Nephron progenitor cell (in vitro differentiated cells): ENCODE measurements at regions not wholly inside any gene's neighbourhood (a gene's known extent, or its start where the extent isn't known, plus 50 kb on each side); places are given as distances from the start of the nearest gene placed in this dataset.

ENCODE experiments used
- DNase-seq: peaks from one replicate; pipeline ENCODE4 v3.0.0; 2021
- H3K27ac Mint-ChIP-seq: 2 replicates; pipeline ENCODE4 v1.8.0; 2021; ENCODE audit warnings: mild to moderate bottlenecking, moderate library complexity, mixed read lengths
- H3K27me3 Mint-ChIP-seq: 2 replicates; pipeline ENCODE4 v1.8.0; 2021; ENCODE audit warnings: mild to moderate bottlenecking, low read depth, mixed read lengths; ENCODE audit not compliant: poor library complexity
- H3K36me3 Mint-ChIP-seq: 2 replicates; pipeline ENCODE4 v1.8.0; 2021; ENCODE audit warnings: low read depth, mixed read lengths
- H3K4me1 Mint-ChIP-seq: 2 replicates; pipeline ENCODE4 v1.8.0; 2021; ENCODE audit warnings: mixed read lengths
- H3K4me3 Mint-ChIP-seq: 2 replicates; pipeline ENCODE4 v1.8.0; 2021; ENCODE audit warnings: mild to moderate bottlenecking, moderate library complexity, mixed read lengths
- H3K9me3 Mint-ChIP-seq: 2 replicates; pipeline ENCODE4 v1.8.0; 2021; ENCODE audit warnings: mild to moderate bottlenecking, moderate library complexity, mixed read lengths
- TF ChIP-seq, protein P1 (sequence below): fragments of 200-600 bp; sonication (generic); IDR thresholded peaks from 2 replicates; pipeline ENCODE4 v1.5.0; 2021; ENCODE audit warnings: antibody characterized with exemption

DNA sequence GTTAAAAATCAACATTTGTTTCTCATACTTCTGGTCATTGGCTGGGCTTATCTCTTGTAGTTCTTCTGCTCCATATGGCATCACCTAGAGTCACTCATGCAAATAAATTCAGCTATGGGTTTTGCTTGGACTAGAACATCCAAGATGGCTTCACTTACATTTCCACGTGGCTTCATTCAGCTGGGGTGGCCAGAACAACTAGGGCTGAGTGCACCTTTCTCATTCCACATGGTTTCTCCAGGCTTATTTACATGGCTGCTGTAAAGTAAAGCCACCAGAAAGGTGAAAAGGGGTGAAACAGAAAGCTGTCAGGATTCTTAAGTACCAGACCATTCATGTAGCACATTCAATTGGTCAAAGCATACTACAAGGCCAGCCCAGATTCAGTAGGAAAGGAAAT lies 151.1 kb upstream of the BMP2 start:
- TF ChIP-seq, protein P1, sequence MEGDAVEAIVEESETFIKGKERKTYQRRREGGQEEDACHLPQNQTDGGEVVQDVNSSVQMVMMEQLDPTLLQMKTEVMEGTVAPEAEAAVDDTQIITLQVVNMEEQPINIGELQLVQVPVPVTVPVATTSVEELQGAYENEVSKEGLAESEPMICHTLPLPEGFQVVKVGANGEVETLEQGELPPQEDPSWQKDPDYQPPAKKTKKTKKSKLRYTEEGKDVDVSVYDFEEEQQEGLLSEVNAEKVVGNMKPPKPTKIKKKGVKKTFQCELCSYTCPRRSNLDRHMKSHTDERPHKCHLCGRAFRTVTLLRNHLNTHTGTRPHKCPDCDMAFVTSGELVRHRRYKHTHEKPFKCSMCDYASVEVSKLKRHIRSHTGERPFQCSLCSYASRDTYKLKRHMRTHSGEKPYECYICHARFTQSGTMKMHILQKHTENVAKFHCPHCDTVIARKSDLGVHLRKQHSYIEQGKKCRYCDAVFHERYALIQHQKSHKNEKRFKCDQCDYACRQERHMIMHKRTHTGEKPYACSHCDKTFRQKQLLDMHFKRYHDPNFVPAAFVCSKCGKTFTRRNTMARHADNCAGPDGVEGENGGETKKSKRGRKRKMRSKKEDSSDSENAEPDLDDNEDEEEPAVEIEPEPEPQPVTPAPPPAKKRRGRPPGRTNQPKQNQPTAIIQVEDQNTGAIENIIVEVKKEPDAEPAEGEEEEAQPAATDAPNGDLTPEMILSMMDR, result no peak
- Mint-ChIP-seq H3K4me3 (no peak overlapping the region), H3K9me3 (peaks cover 5% of the 10 kb centered on the region), H3K4me1 (no peaks in the 10 kb centered on the region), H3K27ac (no peak overlapping the region), H3K36me3 (no peaks in the 10 kb centered on the region), H3K27me3 (no peaks in the 10 kb centered on the region)
- DNase-seq, result no peak

DNA sequence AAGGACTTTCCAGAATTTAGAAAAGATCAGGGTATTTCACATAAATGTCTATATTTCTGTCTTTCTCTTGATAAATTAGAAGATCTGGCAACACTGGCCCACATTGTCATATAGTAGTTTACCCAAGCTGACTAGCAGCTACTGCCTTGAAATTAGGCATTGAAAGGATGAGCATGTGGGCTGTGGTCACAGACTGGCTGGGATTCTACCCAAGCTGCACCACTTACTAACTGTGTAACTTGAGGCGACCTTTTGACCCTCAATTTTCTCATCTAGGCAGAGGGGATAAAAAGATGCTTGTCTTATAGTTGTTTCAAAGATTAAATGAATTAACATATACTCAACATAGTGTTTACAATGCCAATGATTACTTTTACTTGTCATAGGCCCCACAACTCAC lies 152.7 kb upstream of the BMP2 start:
- no peak for DNase-seq
- H3K4me1 Mint-ChIP-seq, result no peaks in the 10 kb centered on the region
- H3K27ac Mint-ChIP-seq, result no peak overlapping the region
- H3K36me3 Mint-ChIP-seq, result no peaks in the 10 kb centered on the region
- H3K9me3 Mint-ChIP-seq, result peaks cover 5% of the 10 kb centered on the region
- H3K27me3 Mint-ChIP-seq, result no peaks in the 10 kb centered on the region
- no peak overlapping the region for H3K4me3 Mint-ChIP-seq
- TF ChIP-seq, protein P1, result no peak

DNA sequence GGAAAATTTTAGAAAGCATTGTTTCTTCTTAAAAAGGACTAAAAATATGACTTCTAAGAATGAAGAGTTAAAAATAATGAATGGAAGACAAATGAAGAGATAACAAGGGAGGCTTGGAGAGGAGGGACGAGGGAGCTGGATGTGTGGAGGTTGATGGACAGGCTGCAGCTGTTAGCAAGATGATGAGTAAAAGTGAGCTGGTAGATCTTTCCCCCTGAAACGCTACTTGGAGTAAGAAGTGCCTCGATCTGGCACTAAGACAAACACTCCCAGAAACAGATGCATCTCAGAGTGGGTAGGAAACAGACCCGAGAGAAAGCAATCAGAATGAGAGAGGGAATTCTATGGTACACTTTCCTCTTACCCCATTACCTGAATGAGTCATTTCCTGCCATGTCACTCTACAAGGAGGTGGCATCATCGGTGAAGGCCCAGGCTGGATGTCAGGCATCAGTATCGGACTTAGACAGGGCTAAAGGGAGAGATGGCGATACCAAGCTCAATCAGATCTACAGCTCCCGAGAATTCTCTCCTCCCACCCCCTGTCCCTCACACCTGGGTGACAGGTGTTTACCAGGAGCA lies 154.1 kb upstream of the BMP2 start:
- Mint-ChIP-seq H3K36me3 (no peaks in the 10 kb centered on the region), H3K27me3 (no peaks in the 10 kb centered on the region), H3K4me1 (peaks cover 5% of the 10 kb centered on the region), H3K9me3 (peaks cover 5% of the 10 kb centered on the region), H3K27ac (no peak overlapping the region), H3K4me3 (no peak overlapping the region)
- TF ChIP-seq, protein P1, result no peak
- DNase-seq, result no peak

DNA sequence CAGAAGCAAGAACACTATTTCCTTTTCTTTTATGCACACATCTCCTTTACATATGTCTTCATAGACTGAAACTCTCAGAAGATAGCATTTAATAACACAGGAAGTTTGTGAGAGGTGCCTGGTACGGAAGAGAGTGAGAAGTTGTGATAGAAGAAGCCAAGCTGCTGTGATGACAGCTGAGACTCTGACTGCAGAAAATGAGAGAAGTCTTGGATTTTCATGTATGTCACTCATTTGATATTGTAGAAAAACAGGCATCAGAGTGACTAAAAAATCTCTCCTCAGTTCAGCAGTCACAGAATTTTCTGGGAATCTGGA lies 154.9 kb upstream of the BMP2 start:
- no peak overlapping the region for H3K27ac Mint-ChIP-seq
- H3K4me1 Mint-ChIP-seq, result peaks cover 5% of the 10 kb centered on the region

DNA sequence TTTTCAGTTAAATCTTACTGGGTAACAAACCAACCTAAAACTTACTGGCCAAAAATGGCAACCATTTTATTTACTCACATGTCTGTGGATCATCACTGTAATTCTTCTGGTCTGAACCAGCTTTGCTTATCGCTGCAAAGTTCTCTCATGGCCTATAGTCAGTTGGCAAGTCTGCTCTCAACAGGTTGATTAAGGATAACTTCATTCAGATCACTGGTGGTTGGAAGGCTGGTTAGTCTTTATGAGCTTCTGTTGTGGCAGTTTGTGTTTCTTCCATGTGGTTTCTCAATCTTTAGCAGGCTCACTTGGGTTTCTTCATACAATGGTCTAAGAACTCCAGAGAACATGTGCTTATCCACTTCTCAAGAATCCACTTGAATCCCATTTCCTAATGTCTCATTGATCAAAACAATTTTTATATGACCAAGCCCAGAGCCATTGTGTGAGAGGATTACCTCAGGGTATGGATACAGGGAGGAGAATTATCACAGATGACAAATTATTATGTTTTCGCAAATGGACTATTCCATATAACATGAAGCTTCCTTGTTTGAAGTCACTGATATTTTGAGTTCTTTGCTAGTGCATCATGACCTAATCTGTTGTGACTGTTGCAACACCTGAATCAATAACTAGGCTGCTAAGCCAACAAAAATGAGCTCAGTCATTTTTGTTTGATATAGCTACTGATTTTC lies 155.4 kb upstream of the BMP2 start:
- Mint-ChIP-seq H3K4me3 (no peak overlapping the region), H3K27me3 (no peaks in the 10 kb centered on the region), H3K36me3 (no peaks in the 10 kb centered on the region), H3K4me1 (peaks cover 5% of the 10 kb centered on the region), H3K9me3 (peaks cover 5% of the 10 kb centered on the region), H3K27ac (peak overlapping the region; percentile 18)
- TF ChIP-seq, protein P1, result no peak
- no peak for DNase-seq

More for the DNA sequence above, 154.9 kb upstream of the BMP2 start:
- Mint-ChIP-seq H3K36me3 (no peaks in the 10 kb centered on the region), H3K27me3 (no peaks in the 10 kb centered on the region), H3K9me3 (peaks cover 5% of the 10 kb centered on the region), H3K4me3 (no peak overlapping the region)
- no peak for DNase-seq
- TF ChIP-seq, protein P1, result no peak

DNA sequence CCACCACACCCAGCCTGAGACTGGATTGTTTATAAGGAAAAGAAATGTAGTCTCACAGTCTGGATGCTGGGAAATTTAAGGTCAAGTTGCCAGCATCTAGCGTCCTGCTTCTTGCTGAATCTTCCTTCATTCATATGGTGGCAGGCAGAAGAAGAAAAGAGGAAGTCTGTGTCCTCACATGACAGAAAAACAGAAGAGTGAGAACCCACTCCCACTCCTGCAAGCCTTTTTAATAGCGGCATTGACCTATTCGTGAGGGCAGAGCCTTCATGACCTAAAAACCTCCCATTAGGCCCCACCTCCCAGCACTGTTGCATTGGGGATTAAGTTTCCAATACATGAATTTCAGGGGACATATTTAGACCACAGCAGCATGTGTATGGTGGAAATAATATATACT lies 160.8 kb upstream of the BMP2 start:
- H3K9me3 Mint-ChIP-seq, result peaks cover under 1% of the 10 kb centered on the region
- peaks cover 4% of the 10 kb centered on the region for H3K27me3 Mint-ChIP-seq
- no peak overlapping the region for H3K4me3 Mint-ChIP-seq

More for the DNA sequence above, 160.8 kb upstream of the BMP2 start:
- TF ChIP-seq, protein P1, result no peak
- H3K36me3 Mint-ChIP-seq, result no peaks in the 10 kb centered on the region
- no peak overlapping the region for H3K27ac Mint-ChIP-seq
- DNase-seq, result no peak
- peaks cover 39% of the 10 kb centered on the region for H3K4me1 Mint-ChIP-seq
